ENCODE measurements at regions not wholly inside any gene's neighbourhood (a gene's known extent, or its start where the extent isn't known, plus 50 kb on each side); places are given as distances from the start of the nearest gene placed in this dataset.

- TF ChIP-seq, protein P1, sequence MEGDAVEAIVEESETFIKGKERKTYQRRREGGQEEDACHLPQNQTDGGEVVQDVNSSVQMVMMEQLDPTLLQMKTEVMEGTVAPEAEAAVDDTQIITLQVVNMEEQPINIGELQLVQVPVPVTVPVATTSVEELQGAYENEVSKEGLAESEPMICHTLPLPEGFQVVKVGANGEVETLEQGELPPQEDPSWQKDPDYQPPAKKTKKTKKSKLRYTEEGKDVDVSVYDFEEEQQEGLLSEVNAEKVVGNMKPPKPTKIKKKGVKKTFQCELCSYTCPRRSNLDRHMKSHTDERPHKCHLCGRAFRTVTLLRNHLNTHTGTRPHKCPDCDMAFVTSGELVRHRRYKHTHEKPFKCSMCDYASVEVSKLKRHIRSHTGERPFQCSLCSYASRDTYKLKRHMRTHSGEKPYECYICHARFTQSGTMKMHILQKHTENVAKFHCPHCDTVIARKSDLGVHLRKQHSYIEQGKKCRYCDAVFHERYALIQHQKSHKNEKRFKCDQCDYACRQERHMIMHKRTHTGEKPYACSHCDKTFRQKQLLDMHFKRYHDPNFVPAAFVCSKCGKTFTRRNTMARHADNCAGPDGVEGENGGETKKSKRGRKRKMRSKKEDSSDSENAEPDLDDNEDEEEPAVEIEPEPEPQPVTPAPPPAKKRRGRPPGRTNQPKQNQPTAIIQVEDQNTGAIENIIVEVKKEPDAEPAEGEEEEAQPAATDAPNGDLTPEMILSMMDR (IDR thresholded peaks at IDR 0.05), result no peak
- no peak for TF ChIP-seq TCF7L2 (IDR thresholded peaks at IDR 0.05; ENCODE audit: low read depth, low read length)
- no peak for TF ChIP-seq POLR2AphosphoS5 (IDR thresholded peaks at IDR 0.05; ENCODE audit: low read depth, low read length)
- TF ChIP-seq, protein P2, sequence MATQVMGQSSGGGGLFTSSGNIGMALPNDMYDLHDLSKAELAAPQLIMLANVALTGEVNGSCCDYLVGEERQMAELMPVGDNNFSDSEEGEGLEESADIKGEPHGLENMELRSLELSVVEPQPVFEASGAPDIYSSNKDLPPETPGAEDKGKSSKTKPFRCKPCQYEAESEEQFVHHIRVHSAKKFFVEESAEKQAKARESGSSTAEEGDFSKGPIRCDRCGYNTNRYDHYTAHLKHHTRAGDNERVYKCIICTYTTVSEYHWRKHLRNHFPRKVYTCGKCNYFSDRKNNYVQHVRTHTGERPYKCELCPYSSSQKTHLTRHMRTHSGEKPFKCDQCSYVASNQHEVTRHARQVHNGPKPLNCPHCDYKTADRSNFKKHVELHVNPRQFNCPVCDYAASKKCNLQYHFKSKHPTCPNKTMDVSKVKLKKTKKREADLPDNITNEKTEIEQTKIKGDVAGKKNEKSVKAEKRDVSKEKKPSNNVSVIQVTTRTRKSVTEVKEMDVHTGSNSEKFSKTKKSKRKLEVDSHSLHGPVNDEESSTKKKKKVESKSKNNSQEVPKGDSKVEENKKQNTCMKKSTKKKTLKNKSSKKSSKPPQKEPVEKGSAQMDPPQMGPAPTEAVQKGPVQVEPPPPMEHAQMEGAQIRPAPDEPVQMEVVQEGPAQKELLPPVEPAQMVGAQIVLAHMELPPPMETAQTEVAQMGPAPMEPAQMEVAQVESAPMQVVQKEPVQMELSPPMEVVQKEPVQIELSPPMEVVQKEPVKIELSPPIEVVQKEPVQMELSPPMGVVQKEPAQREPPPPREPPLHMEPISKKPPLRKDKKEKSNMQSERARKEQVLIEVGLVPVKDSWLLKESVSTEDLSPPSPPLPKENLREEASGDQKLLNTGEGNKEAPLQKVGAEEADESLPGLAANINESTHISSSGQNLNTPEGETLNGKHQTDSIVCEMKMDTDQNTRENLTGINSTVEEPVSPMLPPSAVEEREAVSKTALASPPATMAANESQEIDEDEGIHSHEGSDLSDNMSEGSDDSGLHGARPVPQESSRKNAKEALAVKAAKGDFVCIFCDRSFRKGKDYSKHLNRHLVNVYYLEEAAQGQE (IDR thresholded peaks at IDR 0.05; ENCODE audit: insufficient read depth in 1 of 2, low read depth in 2 of 2, low read length in 1 of 2), result no peak
- no peak for TF ChIP-seq SIN3A (IDR thresholded peaks at IDR 0.05; ENCODE audit: borderline replicate concordance, insufficient read depth, low read depth, low read length)
These were observed 221.8 kb downstream of the MAP2K4 start for GRCh38 chr17:12242345-12242954.
